HG03103 (cell line): ENCODE measurements at regions not wholly inside any gene's neighbourhood (a gene's known extent, or its start where the extent isn't known, plus 50 kb on each side); places are given as distances from the start of the nearest gene placed in this dataset.
"Not testable (repeated sequence)": the region's sequence is repeated elsewhere in the genome, so short reads cannot be mapped to it uniquely, and the experiment has no call there.

Experiments
- ATAC-seq: cut with Tn5 transposase; IDR thresholded peaks from one replicate; pipeline ENCODE4 v1.9.1; 2021; ENCODE audit warnings: low read depth; ENCODE audit not compliant: unreplicated experiment

DNA sequence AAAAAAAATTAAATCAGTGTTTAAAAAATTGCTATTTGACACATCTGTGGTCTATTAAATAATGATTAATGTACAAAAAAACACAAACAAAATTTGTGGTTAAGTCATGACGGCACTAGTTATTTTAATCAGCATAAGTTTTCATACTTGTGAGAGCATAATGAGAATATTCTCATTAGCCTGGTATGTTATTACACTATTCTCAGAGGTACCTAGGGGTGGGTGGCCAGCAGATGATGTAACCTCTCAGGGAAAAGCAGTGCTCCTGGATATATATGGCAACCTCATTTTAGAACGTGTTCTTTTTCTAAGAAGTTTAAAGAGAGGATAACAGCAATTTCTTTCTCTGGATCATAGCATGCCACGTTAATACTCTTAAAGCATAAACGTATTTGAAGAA is 109.2 kb downstream of the GJA1 start:
- no peak for ATAC-seq

DNA sequence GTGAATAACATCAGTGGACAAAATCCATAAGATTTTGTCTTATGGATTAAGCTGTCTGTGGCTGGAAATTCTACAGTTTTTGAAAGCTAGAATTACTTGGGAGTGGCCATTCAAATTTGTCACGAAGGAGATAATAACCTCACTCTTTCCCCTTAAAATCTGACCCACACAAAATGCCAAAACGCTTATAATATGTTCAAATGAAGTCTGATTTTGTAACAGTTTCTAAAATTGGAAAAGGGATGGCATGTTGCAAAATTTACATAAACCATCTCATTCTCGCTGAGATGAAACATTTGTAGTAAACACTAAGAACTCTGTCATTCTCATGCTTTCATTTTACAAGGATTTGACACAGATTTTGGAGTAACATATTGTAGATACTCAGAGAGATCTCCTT is 112.7 kb downstream of the GJA1 start:
- ATAC-seq, result no peak

DNA sequence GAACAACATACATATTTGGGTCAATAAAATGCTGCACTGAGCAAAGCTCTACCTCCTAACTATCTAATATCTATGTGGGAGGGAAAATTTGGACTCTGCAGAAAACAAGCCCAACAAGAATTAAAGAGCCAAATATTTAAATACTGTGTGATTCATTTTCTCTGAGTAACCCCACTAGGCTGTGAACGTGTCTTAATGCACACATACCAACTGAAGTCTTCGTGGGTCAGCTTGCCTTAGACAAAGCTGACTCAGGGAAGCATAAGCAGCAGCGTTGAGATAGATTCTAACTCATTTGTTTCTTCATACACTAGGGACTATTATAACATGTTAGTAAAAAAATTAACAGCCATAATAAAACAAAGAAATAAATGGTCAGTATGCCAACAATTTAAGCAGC is 114.3 kb downstream of the GJA1 start:
- ATAC-seq, result no peak

DNA sequence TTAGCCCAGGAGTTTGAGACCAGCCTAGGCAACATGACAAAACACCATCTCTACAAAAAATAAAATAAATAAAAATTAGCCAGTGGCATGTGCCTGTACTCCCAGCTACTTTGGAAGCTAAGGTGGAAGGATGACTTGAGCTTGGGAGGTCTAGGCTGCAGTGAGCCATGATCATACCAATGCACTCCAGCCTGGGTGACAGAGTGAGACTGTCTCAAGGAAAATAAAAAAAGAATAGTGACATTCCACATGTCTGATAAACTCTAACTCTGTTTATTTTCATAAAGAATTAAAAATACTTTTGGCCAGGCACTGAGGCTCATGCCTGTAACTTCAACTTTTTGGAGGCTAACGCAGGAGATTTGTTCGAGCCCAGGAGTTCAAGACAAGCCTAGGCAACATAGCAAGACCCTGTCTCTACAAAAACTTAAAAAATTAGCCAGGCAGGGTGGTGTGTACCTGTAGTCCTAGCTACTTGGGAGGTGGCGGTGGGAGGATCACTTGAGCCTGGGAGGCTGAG is 115.1 kb downstream of the GJA1 start:
- no peak for ATAC-seq

DNA sequence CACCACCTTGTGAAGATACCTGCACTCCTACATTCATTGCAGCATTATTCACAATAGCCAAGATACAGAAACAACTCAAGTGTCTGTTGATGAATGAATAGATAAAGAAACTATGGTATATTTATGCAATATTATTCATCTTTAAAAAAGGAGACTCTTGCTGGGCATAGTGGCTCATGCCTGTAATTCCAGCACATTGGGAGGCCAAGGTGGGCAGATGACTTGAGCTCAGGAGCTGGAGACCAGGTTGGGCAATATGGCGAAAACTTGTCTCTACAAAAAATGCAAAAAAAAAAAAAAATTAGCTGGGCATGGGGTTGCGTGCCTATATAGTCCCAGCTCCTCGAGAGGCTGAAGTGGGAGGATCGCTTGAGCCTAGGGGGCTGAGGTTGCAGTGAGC is 119.8 kb downstream of the GJA1 start:
- ATAC-seq, result no peak

DNA sequence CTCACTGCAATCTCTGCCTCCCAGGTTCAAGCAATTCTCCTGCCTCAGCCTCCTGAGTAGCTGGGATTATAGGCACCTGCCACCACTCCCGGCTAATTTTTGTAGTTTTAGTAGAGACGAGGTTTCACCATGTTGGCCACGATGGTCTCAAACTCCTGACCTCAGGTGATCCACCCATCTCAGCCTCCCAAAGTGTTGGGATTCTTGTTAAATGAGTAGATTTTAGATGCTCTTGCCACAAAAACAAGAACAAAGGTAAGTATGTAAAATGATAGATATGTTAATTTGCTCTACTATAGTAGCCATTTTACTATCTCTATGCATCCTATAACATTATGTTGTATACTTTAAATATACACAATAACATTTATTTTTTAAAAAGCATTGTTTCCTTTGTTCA is 120.7 kb downstream of the GJA1 start:
- not testable (repeated sequence) for ATAC-seq

DNA sequence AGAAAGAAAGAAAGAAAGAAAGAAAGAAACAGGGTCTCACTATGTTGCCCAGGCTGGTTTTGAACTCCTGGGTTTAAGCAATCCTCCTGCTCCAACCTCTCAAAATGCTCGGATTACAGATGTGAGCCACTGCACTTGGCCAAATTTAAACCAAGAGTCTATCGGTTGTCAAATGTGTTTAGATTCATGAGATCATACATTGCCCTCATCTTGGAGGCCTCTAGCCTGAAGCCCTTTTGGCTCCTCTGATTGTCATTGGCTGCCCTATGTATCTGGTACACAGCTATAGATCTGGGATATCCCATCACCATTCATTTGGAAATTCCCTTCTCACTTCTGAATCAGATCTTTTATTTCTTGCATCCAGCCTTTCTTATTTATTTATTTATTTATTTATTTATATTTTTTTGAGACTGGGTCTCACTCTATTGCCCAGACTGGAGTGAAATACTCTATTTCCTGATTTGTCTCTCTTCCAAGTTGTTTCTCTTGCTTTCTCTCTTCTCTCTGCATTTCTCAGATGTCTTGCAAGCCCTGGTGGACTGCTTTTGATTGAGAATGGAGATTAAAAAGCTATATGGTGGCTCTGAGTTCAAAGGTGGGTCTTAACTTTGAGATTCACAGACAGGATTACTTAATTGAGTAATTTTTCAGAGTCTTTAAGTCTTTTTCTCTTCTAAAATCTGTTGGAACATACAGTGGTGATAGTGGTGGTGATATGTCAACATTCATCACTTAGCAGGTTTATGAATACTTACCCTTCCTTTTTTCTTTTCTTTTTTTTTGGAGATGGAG is 121.9 kb downstream of the GJA1 start:
- no peak for ATAC-seq

DNA sequence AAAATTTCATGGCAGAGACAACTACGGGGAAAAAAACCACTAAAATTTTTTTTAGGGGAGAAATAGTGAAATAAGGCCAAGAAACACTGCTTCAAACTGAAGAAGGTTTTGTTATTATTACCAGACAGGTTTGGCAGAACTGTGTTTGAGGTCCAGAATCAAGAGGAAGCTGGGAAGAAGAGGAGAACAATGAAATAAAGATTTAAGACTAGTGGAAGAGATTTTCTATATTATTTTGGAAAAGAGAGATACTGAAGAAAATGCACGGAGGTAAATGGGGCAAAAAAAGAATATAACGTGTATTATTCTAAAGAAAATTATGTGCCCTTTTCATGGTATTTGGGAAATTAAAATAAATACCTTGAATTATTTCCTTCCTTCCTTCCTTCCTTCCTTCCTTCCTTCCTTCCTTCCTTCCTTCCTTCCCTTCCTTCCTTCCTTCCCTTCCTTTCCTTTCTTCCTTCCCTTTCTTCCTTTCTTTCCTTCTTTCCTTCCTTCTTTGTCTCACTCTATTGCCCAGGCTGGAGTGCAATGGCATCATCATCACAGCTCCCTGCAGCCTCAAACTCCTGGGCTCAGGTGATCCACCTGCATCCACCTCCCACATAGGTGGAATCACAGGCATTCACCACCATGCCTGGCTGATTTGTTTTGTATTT is 124.3 kb downstream of the GJA1 start:
- no peak for ATAC-seq

DNA sequence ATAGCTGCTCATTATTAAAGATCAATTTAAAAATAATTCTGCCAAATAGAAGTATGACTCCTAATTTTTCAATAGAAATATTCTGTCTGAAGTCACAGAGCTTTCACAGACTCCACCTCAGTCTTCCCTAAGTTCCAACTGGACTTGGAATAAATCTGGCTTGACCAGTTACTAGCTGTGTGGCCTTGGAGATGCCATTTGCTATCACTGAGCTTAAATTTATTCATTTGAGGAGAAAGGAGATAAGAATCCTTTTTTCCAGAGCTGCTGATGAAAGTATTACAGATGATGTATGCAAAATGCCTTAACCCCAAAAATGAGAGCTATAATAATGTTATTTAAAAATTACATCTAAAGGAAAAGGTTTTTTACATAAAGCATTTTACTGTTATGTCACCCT is 125.0 kb downstream of the GJA1 start:
- ATAC-seq, result no peak

DNA sequence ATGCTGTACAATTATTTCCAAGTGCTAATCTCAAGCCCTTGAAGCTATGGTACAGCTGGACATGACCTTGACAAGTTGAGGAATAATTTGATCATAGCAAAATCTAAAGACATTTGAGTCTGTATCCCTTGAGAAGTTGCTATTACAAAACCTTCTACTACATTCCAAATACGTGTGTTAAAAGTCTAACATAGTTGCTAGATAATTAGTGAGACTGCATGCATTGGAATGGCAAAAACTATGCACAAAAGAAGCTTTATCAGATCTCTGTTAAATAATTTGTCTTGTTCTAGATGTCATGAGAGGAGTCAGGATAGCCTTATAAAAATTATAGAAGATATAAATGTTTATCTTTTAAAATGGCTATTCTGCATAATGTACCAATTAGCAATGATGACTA is 127.8 kb downstream of the GJA1 start:
- ATAC-seq, result no peak

DNA sequence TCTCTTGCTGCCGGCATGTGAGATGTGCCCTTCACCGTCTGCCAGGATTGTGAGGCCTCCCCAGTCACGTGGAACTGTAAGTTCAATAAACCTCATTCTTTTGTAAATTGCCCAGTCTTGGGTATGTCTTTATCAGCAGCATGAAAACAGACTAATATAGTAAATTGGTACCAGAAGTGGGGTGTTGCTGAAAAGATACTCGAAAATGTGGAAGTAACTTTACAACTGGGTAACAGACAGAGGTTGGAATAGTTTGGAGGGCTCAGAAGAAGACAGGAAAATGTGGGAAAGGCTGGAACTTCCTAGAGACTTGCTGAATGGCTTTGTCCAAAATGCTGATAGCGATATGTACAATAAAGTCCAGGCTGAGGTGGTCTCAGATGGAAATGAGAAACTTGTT is 129.1 kb downstream of the GJA1 start:
- ATAC-seq, result not testable (repeated sequence)

DNA sequence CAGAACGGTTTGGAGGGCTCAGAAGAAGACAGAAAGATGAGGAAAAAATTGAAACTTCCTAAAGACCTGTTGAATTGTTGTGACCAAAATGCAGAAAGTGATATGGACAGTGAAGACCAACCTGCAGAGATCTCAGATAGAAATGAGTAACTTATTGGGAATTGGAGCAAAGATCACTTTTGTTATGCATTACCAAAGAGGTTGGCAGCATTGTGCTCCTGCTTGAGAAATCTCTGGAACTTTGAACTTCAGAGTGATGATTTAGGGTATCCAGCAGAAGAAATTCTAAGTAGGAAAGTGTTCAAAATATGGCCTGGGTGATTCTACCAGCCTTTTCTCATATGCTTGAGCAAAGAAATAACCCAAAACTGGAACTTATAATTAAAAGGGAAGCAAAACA is 136.0 kb downstream of the GJA1 start:
- no peak for ATAC-seq

DNA sequence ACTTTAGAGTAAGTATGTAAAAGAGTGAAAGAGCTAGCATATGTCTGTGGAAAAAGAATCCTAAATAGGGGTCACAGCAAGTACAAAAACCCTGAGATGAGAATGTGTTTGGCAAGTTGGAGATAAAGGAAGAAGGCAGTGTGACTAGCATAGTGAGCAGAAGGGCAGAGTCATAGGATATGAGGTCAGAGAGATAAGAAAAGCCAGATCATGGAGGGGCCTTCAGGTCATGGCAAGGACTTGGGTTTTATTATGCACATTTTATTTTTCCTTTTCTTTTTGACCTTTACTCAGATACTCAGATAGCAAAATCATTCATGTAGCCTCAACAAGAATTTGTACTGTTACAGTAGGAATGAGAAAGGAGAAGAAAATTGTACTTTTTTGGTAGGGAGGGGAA is 138.0 kb downstream of the GJA1 start:
- no peak for ATAC-seq

DNA sequence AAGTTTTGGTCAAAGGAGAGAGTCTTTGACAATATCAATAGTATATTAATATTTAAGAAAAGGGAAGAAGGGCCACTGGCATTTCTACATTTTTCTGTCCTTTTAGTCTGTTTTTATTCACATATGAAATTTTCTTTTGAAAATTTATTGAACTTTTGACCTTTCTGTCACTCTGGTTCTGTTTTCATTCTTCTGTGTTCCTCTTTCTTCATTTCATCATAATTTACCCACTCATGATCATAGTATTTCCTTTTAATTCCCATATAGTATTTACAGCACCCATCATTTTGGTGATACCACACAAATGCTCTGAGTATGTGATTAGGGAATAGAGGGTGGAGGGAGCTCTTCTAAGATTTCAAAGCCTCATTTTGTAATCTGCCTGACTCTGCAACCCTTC is 142.8 kb downstream of the GJA1 start:
- no peak for ATAC-seq

DNA sequence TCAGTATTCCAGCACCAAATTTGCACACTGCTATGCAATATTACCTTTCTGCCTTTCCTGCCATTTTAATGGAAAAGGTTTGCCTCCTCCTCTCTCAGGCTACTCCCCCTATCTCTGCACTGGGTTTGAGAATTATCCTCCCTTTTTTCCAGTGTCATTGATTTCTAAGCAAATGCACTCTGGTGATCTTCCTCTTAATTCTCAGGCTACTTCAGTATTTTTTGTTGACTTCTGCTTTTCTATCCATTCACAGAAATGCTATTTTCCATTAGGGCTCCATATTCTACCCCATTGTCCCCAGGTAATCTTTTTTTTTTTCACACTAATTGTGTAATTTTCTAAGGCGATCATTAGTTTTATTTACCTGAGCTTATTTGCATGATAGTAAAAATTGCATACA is 144.0 kb downstream of the GJA1 start:
- ATAC-seq, result no peak

DNA sequence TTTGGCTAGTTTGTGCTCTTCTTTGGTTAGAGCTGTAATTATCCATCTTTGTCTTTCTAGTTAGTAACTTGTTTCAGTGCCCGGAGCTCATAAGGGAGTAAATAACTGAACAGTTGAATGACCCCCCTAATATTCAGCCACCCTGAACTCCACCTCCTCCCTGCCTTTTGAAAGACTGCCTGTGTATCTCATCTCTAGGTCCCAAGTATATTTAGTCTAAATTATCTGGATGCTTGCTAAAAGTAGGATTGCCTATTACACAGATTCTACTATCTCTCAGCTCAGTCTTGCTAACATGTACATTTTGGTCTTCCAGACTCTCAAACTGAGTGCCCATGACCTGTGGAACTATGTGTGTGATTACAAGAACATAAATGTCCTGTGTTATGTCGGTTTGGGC is 145.9 kb downstream of the GJA1 start:
- no peak for ATAC-seq

DNA sequence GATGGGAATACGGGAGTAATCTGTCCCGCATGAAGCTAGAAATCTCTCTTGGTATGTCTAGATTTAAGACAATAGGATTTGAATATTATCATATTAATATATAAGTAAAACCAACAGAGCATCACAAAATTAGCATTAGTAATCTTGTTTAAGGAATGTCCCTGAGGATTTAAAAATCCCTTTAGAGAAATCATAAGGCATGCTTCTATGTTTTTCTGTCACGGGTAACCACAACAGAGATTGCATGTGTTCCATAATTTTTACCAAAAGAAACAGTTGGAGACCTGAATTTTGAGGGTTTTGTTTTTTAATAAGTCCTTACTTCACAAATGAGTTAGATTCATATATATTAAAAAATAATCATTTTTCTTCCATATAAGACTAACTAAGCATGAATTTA is 146.8 kb downstream of the GJA1 start:
- ATAC-seq, result no peak

DNA sequence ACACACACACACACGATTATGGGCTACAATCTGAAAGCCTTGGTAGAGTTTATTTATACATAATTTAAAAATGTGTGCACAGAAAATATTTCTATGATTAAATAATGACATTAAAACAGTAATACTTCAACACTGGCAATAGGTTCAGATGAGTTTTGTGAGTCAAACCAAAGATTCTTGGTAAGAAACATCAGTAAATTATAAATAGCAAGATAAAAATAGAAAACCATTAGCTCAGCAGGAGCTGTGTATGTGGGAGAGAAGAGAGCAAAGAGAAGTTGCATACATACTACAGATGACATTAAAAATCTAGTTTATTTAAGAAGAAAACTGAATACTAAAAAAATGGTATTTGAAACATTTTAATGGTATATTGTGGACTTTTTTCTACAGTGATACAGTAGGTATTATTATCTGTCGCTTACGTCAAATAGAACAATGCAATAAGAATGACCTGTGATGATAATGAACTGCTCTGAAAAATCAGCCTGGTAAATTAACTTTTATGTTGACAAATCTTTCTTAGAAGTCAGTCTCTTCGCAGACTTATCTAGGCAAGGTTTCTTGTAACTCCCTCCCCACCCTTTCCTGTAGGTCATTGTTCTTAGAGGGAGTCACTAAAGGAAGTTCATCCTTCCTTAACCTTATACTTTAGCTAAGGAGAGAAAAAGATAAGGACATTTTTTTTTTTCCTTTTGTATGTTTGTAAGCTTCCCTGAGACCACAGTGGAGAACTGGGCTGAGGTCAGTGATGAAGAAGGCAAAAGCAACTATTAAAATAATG is 149.3 kb downstream of the GJA1 start:
- ATAC-seq, result no peak

DNA sequence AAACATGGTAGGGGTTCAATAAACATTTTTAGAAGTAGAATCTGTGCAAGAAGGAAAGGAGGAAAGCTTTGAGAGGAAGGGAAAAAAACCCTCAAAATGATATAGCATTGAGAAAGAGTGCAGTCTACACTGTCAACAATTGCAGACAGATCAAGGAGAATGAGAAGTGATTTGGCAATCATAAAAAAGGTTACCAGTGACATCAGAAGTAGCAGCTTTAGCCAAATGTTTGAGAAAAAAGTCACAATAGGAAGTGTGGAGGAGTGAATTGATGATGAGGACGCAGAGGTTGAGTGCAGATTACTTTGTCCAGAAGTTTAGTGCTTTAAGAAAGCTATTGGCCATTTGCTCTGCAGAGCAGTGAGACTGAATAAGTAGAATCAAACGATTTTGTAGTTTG is 155.0 kb downstream of the GJA1 start:
- no peak for ATAC-seq

DNA sequence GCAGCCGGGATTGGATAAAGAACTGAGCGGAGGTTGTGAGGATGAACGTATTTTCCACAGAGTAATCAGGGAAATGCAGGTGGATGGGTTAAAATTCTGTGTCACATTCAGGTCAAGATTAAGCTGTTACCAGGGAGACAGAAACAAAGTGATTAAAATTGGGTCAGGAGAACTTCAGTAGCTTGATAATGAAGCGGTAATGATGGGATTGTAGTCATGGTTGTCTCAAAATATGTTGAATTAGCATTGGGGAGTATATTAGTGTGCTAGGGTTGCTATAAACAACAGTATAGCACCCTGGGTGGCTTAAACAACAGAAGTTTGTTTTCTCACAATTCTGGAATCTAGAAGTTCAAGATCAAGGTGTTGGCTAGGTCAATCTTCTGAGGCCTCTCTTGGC is 155.5 kb downstream of the GJA1 start:
- no peak for ATAC-seq

DNA sequence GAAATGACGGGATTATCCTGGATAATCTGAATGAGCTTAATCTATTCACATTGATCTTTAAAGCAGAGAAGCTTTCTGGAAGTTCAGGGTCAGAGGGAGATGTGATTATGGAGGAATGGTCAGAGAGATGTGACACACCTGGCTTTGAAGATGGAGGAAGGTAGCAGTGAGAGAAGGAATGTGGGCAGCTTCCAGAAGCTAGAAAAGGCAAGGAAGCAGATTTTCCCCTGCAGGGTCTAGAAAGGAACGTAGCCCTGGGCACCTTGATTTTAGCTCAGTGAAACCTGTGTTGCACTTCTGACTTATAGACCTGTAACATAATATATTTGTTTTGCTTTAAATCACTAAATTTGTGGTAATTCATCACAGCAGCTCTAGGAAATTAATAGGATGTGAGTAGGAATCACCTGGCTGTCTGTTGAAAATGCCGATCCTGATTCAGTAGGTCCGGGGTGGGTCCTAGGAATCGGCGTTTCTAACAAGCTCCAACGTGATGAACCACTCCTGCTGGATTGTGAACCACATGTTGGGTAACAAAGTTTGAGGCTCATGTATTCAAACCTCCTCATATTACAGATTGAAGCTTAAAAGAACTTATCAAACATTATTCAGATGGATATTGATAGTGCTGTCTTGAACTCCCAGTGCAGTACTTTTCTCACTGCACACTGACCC is 157.0 kb downstream of the GJA1 start:
- no peak for ATAC-seq
